GM21528 (cell line): ENCODE measurements at regions not wholly inside any gene's neighbourhood (a gene's known extent, or its start where the extent isn't known, plus 50 kb on each side); places are given as distances from the start of the nearest gene placed in this dataset.

Source experiments
- ATAC-seq: cut with Tn5 transposase; IDR thresholded peaks from one replicate; pipeline ENCODE4 v1.9.1; 2021; ENCODE audit warnings: mild to moderate bottlenecking, moderate library complexity; ENCODE audit not compliant: unreplicated experiment, low FRiP score

- ATAC-seq: no peak
Observed at GRCh38 chr13:58151452-58151851, 519.9 kb downstream of the PCDH17 start.

GRCh38 chr13:58160980-58161379, 529.4 kb downstream of the PCDH17 start:
- no peak for ATAC-seq

DNA sequence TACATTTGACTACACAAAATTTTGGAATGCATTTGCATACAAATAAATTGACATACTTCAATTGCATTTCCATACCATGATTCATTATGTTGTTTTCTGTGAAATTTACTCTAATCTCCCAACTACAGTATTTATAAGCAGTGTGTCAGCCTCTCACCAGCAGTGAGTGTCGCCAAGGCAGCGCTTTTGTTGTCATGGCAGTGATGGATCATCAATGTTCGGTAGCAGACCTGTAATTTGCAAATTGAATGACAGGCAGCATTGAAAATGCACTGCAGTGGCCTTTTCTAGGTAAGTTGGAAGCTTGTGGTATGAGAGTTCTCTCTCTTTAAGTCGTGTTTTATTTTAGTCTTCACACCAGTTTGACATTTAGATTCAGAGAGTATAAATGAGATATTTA, 534.1 kb downstream of the PCDH17 start:
- ATAC-seq: no peak

DNA sequence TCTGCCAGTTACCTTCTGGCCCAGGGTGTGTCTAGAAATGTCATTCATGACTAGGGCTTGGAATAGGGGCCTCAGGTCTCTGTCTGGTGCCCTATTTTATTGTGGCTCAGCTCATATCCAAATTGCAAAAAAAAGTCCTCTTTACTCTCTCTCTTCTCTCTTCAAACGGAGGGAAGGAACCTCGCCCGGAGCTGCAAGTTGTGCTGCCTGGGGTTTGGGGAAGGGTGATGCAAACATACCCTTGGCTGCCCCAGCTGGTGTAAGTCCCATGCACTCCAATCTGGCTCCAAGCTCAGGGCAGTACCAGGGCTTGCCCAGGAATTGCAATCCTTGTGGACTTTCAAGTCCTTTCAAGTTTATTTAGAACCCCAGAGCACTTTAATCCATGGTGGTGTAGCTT, 549.6 kb downstream of the PCDH17 start:
- ATAC-seq: no peak

GRCh38 chr13:58187881-58188280, 556.3 kb downstream of the PCDH17 start:
- no peak for ATAC-seq

DNA sequence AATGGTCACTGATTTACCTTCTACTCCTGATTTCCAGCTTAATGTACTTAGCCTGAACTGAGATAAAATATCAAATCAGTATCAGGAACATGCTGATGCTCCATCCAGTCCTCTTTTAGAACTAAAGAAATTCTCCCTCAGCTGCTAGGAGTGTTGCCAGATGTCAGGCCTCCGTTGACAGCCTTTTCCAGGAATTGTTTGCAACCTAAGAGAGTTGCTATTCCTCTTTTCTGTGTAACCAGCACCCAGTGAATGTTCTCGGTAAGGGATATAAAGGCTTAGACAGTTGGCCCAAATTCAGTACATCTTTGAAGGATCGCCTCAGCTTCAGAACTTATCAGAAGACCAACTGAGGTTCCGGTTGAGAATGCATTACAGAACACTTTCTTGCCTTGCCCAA, 559.0 kb downstream of the PCDH17 start:
- ATAC-seq: no peak

DNA sequence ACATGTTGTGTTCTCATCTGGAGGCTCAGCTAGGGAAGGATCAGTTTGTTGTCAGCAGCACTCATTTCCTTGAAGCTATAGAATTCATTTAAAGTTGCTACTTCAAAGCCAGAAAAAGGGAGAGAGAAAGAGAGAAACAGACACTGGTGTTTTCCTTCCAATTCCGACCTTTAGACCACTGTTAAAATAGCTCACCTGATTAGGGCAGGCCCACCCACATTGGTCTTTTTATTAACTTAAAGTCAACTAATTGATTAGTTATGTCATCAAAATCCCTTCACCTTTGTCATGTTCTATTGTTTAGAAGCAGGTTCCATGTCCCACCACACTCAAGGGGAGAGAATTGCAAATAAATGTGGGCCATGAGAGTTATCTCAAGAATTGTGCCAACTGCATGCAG, 560.2 kb downstream of the PCDH17 start:
- ATAC-seq: no peak

DNA sequence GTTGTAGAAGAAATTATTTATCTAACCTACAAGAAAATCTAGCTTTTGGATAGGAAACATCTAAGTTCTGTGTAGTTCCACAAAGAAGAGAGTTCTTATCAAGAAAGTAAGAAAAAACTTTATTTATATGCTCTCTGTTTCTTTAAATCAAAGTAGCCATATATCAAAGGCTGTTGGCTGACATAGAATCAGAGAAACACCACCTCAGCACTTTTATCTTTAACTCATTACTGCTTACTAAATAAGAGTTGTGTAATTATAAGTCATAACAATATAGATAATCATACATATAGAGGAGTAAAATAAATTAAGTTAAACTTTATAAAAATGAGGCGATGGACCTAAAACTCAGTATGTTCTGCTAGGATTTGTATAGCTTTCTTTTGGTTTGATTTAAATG, 570.6 kb downstream of the PCDH17 start:
- ATAC-seq: no peak

- ATAC-seq: no peak
Observed at GRCh38 chr13:58207501-58207900, 576.0 kb downstream of the PCDH17 start.

GRCh38 chr13:58235454-58235853, 603.9 kb downstream of the PCDH17 start:
- no peak for ATAC-seq

GRCh38 chr13:58238972-58239773, 607.6 kb downstream of the PCDH17 start:
- no peak for ATAC-seq

- no peak for ATAC-seq
Observed at GRCh38 chr13:58239774-58240268, 608.3 kb downstream of the PCDH17 start.

- no peak for ATAC-seq
Observed at GRCh38 chr13:58247080-58247479, 615.5 kb downstream of the PCDH17 start.

DNA sequence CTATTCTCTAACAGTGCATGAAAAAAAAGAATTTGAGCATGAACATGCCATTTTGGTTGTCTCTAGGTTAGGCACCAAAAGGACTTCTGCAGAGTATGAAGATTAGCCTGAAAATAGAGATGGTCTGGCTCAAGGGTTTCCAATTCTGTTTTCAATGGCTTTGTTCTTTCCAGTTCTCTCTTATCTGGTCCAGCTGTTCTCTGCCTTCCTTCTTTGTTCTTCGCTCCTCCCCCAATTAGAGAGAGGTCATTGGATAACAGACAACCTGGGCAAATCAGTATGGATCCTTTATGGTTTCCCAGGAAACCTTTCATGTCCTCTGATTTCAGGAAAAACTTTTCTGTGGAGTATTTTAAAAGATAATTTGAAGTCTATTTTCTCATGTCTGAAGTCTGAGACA, 623.4 kb downstream of the PCDH17 start:
- no peak for ATAC-seq

DNA sequence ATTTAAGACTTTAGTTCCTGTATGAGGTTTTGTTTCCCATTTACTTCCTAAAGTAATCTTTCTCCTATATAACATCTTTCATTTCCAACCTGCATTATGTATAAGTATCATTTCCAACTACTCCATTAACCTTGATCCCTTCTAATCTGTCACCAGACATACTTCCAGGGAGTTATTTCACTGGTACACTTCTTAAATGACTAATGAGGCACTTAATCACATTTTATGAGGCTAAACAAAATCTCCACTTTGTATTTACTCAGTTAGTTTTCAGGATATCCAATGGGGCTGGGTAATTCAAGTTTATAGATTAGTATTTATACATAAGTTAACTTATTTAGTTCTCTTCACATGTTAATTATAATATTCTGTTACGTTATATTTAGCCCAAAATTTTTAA, 634.7 kb downstream of the PCDH17 start:
- no peak for ATAC-seq

DNA sequence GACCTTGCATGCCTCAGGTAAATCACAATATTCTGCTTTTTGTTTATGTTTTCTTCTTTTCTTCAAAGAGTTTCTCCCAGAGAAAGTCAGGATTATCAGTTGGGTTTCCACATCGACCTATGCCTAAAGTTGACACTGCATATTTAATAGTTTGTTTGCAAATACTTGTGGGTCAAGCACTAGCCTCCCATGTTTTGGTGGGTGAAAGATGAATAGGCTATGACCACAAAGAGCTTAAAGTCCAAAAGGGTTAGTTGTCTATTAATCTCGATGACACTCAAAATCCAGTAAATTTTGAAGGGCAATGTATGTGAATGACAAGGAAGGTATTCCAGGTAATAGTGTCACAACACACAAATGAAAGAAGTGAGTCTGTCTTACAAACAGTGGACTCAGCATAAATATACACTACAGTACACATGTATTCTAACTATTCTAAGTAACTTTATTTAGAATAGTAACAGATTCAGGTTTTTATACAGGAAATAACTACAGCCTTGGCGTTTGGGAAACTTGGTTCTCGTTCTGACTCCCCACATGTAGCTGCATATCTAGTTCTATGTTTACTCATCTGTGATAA, 667.1 kb downstream of the PCDH17 start:
- no peak for ATAC-seq

DNA sequence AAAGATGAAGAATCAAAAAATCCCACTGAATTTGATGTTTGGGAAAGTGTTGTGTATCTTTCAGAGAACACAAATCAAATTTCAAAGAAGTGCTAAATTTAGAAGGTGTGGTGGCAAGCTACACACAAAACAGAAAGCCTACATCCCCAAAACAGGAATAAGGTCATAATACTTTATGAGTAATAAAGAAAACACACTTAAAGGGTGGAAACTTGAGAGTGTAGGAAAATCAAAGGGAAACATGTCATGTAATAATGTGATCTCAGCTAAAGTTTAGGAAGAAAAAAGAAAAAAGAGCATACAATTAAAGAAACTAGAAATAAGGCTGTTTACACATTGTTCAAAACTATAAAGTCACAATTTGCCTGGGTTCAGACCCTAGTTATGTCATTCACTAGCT, 668.7 kb downstream of the PCDH17 start:
- ATAC-seq: no peak

GRCh38 chr13:58300974-58301681, 669.6 kb downstream of the PCDH17 start:
- ATAC-seq: no peak

DNA sequence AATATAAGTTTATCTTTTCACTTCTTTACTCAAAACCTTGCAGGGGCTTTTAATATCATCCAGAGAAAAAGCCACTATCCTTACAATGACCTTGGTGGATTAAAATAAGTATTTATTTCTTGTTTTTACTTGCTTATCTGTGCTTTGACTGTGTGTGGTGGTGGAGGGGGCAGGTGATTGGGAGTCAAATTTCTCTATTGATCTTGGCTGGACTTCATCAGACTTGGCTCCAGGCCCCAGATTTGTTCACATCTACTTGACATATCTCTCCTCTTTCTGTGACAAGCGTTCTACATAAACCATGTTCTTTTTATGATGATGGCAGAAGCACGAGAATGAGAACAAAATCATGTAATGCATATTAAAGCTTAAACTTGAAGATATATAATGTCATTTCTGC, 670.8 kb downstream of the PCDH17 start:
- ATAC-seq: no peak

DNA sequence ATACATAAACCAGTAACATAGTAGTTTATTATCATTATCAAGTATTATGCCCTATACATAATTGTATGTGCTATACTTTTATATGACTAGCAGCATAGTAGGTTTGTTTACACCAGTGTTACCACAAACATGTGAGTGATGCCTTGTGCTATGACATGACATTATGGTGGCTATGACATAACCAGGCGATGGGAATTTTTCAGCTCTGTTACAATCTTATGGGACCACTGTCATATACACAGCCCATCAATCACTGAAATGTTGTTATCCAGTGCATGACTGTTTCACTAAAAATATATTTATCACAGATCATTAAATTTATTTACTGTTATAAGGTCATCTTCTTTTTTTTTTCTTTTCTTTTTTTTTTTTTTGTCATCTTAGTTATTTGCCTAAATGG, 674.5 kb downstream of the PCDH17 start:
- ATAC-seq: no peak

GRCh38 chr13:58313219-58313618, 681.7 kb downstream of the PCDH17 start:
- no peak for ATAC-seq
